Germinal center (tissue), 1 donor: ENCODE measurements at regions not wholly inside any gene's neighbourhood (a gene's known extent, or its start where the extent isn't known, plus 50 kb on each side); places are given as distances from the start of the nearest gene placed in this dataset.

ENCODE experiments used
- DNase-seq: peaks from one replicate; pipeline ENCODE4 v3.0.0; 2012; ENCODE audit warnings: mixed read lengths, low spot score

- DNase-seq, result no peak
These were observed 202.5 kb upstream of the CHRM2 start for GRCh38 chr7:136665878-136666509.

- no peak for DNase-seq
These were observed 203.9 kb upstream of the CHRM2 start for GRCh38 chr7:136664537-136664936.

- no peak for DNase-seq
These were observed 210.9 kb upstream of the CHRM2 start for GRCh38 chr7:136657482-136657921.

GRCh38 chr7:136656516-136656915, 211.9 kb upstream of the CHRM2 start:
- DNase-seq, result no peak

GRCh38 chr7:136655414-136655813, 213.0 kb upstream of the CHRM2 start:
- DNase-seq, result no peak

- no peak for DNase-seq
These were observed 214.0 kb upstream of the CHRM2 start for GRCh38 chr7:136654406-136654805.

- DNase-seq, result no peak
These were observed 215.6 kb upstream of the CHRM2 start for GRCh38 chr7:136652635-136653370.

GRCh38 chr7:136640977-136641376, 227.5 kb upstream of the CHRM2 start:
- DNase-seq, result no peak

- DNase-seq, result no peak
These were observed 230.6 kb upstream of the CHRM2 start for GRCh38 chr7:136637813-136638212.

GRCh38 chr7:136635751-136636150, 232.7 kb upstream of the CHRM2 start:
- no peak for DNase-seq

- DNase-seq, result no peak
These were observed 249.6 kb upstream of the CHRM2 start for GRCh38 chr7:136618818-136619217.

GRCh38 chr7:136617176-136617575, 251.3 kb upstream of the CHRM2 start:
- DNase-seq, result no peak

GRCh38 chr7:136605532-136606329, 262.7 kb upstream of the CHRM2 start:
- no peak for DNase-seq

GRCh38 chr7:136601772-136602171, 266.7 kb upstream of the CHRM2 start:
- no peak for DNase-seq

GRCh38 chr7:136600475-136600874, 268.0 kb upstream of the CHRM2 start:
- no peak for DNase-seq

GRCh38 chr7:136594739-136595144, 273.7 kb upstream of the CHRM2 start:
- no peak for DNase-seq

- no peak for DNase-seq
These were observed 280.2 kb upstream of the CHRM2 start for GRCh38 chr7:136588216-136588615.

GRCh38 chr7:136585954-136586670, 282.3 kb upstream of the CHRM2 start:
- DNase-seq, result no peak

- DNase-seq, result no peak
These were observed 302.0 kb upstream of the CHRM2 start for GRCh38 chr7:136566491-136566890.

- no peak for DNase-seq
These were observed 312.5 kb upstream of the CHRM2 start for GRCh38 chr7:136555933-136556332.

GRCh38 chr7:136551618-136552017, 316.8 kb upstream of the CHRM2 start:
- no peak for DNase-seq

- DNase-seq, result no peak
These were observed 318.7 kb upstream of the CHRM2 start for GRCh38 chr7:136549756-136550155.
